Adrenal gland (tissue), 5 donors: ENCODE measurements at regions not wholly inside any gene's neighbourhood (a gene's known extent, or its start where the extent isn't known, plus 50 kb on each side); places are given as distances from the start of the nearest gene placed in this dataset.

Experiments used
- CTCF ChIP-seq, 6 experiments: fragments of 450-650 bp in 4 of 6; fragments of 200-600 bp in 2 of 6; sonication (generic) in 1 of 6; IDR thresholded peaks; 1 replicate in 5 of 6; 2 replicates in 1 of 6; pipeline versions ENCODE4 v1.5.1 to v1.8.0; 2016 to 2021; ENCODE audit warnings: antibody characterized with exemption in 6 of 6, mild to moderate bottlenecking in 2 of 6, moderate library complexity in 1 of 6
- POLR2A ChIP-seq, 2 donors: fragments of 450-650 bp; IDR thresholded peaks; one replicate each; pipeline ENCODE4 v1.6.1; 2017; ENCODE audit warnings: antibody characterized with exemption in 2 of 2, mild to moderate bottlenecking in 2 of 2, moderate library complexity in 1 of 2
- donor health status: DM: no; HTN: no; CAD: no.

GRCh38 chr7:15854841-15855524 is 168.5 kb upstream of the MEOX2 start:
- no peak for TF ChIP-seq CTCF (IDR thresholded peaks at IDR 0.05)
- no peak for TF ChIP-seq POLR2A (IDR thresholded peaks at IDR 0.05)
